ENCODE measurements at regions not wholly inside any gene's neighbourhood (a gene's known extent, or its start where the extent isn't known, plus 50 kb on each side); places are given as distances from the start of the nearest gene placed in this dataset.

GRCh38 chr20:6450841-6451240, 316.6 kb upstream of the BMP2 start:
- TF ChIP-seq, protein P1, sequence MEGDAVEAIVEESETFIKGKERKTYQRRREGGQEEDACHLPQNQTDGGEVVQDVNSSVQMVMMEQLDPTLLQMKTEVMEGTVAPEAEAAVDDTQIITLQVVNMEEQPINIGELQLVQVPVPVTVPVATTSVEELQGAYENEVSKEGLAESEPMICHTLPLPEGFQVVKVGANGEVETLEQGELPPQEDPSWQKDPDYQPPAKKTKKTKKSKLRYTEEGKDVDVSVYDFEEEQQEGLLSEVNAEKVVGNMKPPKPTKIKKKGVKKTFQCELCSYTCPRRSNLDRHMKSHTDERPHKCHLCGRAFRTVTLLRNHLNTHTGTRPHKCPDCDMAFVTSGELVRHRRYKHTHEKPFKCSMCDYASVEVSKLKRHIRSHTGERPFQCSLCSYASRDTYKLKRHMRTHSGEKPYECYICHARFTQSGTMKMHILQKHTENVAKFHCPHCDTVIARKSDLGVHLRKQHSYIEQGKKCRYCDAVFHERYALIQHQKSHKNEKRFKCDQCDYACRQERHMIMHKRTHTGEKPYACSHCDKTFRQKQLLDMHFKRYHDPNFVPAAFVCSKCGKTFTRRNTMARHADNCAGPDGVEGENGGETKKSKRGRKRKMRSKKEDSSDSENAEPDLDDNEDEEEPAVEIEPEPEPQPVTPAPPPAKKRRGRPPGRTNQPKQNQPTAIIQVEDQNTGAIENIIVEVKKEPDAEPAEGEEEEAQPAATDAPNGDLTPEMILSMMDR (IDR thresholded peaks at IDR 0.05; ENCODE audit: low read depth, low read length), result no peak
- TF ChIP-seq, protein P2, sequence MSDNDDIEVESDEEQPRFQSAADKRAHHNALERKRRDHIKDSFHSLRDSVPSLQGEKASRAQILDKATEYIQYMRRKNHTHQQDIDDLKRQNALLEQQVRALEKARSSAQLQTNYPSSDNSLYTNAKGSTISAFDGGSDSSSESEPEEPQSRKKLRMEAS (IDR thresholded peaks at IDR 0.05; ENCODE audit: low read depth, low read length), result no peak

Measured in NB4 (cell line).